Activated CD4-positive, alpha-beta T cell treated with anti-CD3 and anti-CD28 coated beads, Interleukin-2, amount 10 ng/mL, durations not matched to agents 24 days and 14 days (primary cell): ENCODE measurements at regions not wholly inside any gene's neighbourhood (a gene's known extent, or its start where the extent isn't known, plus 50 kb on each side); places are given as distances from the start of the nearest gene placed in this dataset.

ENCODE experiments used
- DNase-seq: peaks from one replicate; pipeline ENCODE4 v3.0.0; 2022
- H3K27ac Mint-ChIP-seq: one replicate; pipeline ENCODE4 v1.8.0; 2022; ENCODE audit warnings: mild to moderate bottlenecking, mixed read lengths
- H3K27me3 Mint-ChIP-seq: one replicate; pipeline ENCODE4 v1.8.0; 2022; ENCODE audit warnings: mixed read lengths
- H3K36me3 Mint-ChIP-seq: one replicate; pipeline ENCODE4 v1.8.0; 2022; ENCODE audit warnings: low read depth, mild to moderate bottlenecking, mixed read lengths
- H3K4me1 Mint-ChIP-seq: one replicate; pipeline ENCODE4 v1.8.0; 2021; ENCODE audit warnings: mixed read lengths
- H3K4me3 Mint-ChIP-seq: one replicate; pipeline ENCODE4 v1.8.0; 2022; ENCODE audit warnings: mild to moderate bottlenecking, moderate library complexity, mixed read lengths
- H3K9me3 Mint-ChIP-seq: one replicate; pipeline ENCODE4 v1.8.0; 2021; ENCODE audit warnings: mixed read lengths
- intact Hi-C: fragments of 100-400 bp; cut with micrococcal nuclease; formaldehyde crosslinking; loops from one replicate; pipeline ENCODE4 v1.15.1; 2023

DNA sequence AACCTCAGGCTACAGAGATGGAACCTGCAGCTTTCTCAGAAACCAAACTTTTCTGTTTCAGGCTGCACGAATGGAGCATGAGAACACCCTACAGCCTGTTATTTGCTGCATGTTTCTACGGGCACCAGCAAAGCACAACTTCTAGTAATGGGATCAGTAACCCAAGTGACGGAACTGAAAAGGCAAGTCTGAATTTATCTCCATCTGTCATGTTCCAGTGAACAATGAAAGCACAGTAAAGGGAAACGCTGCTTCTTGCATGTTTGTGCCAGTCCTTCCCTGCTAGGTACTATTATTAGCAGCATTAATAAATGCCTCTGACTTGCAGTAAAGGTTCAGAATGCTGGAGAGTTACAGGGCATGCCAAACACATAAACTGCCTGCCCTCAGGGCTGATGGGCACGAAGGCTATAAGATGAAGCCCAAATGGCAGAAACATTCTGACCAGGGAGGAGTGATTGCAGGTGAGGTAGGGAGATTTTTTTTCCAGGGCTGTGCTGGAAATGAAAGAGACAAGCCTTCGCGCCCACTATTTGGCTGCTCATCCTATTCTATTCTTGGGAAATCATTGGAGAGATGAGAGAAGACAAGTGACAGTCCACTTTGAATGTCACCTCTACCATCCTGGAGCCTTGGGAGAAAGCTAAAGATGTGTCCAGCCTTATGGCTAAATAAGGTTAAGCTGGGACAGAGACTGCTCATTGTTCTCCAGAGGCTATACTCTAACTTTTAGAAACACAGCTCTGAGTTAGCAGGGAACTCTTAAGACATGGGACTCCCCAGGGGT lies 100.4 kb upstream of the PLXNC1 start:
- H3K9me3 Mint-ChIP-seq = peaks cover 7% of the 10 kb centered on the region
- peaks cover 3% of the 10 kb centered on the region for H3K4me1 Mint-ChIP-seq
- no peak for DNase-seq
- no peak overlapping the region for H3K4me3 Mint-ChIP-seq
- no peaks in the 10 kb centered on the region for H3K27me3 Mint-ChIP-seq
- intact Hi-C loops = no loop called here
- H3K36me3 Mint-ChIP-seq = no peaks in the 10 kb centered on the region
- no peak overlapping the region for H3K27ac Mint-ChIP-seq

DNA sequence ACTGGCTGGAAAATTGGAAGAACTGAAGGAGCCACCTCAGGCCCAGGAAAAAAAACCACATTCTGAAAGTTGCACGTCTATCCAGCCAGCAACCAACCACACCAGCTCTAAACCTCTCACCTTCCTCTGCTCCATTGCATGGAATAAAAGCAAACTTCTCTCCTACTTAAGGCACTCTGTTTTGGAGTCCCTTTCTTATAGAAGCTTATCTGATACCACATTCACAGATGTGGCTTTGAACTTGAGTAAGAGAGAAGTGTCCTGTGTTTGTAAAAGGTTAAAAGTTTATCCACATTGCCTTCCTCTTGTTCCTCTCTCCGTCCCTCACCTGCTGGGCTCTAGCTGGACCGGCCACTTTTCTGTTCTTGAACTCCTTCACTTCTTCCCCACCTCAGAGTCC lies 99.6 kb upstream of the PLXNC1 start:
- no peak for DNase-seq

DNA sequence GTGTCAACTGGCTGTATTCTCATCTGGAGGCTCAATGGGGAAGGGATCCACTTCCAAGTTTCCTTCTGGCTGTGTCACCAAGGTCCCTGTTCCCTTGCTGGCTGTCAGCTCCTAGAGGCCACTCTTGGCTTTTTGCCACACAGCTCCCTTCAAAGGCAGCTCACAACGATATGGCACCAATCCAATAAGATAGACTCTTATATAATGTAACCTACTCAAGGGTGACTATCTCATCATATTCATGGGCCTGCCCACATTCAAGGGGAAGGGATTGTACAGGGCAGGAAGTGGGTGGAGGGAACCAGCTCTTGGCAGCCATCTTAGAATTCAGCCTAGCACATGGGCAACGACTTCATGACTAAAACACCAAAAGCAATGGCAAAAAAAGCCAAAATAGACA lies 98.7 kb upstream of the PLXNC1 start:
- Mint-ChIP-seq H3K4me3 (no peak overlapping the region), H3K36me3 (no peaks in the 10 kb centered on the region), H3K27ac (no peak overlapping the region), H3K27me3 (no peaks in the 10 kb centered on the region), H3K4me1 (peaks cover 3% of the 10 kb centered on the region), H3K9me3 (peaks cover 7% of the 10 kb centered on the region)
- no peak for DNase-seq
- intact Hi-C loops = no loop called here

More for the DNA sequence above, 99.6 kb upstream of the PLXNC1 start:
- no peak overlapping the region for H3K4me3 Mint-ChIP-seq
- peaks cover 3% of the 10 kb centered on the region for H3K4me1 Mint-ChIP-seq
- no peaks in the 10 kb centered on the region for H3K36me3 Mint-ChIP-seq
- H3K9me3 Mint-ChIP-seq = peaks cover 7% of the 10 kb centered on the region
- H3K27me3 Mint-ChIP-seq = no peaks in the 10 kb centered on the region
- intact Hi-C loops = no loop called here
- H3K27ac Mint-ChIP-seq = no peak overlapping the region

DNA sequence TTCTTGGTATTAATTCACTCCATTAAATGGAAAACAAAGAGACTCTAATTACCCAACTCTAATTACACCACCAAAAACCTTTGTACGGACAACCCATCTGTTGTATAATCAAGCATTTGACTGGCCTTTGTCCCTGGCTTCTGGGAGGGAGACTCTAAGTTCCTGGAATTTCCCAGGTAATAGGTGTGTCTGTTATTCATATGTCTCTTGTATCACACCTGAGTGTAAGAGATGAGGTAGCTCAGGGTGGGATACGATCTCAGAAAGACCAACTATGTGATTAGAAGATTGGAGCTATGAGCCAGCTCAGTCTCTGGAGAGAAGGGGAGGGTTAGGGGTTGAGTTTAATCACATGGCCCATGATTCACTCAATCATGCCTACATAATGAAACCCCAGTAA lies 94.7 kb upstream of the PLXNC1 start:
- Mint-ChIP-seq H3K27ac (no peak overlapping the region), H3K4me3 (no peak overlapping the region), H3K27me3 (peaks cover 2% of the 10 kb centered on the region), H3K36me3 (no peaks in the 10 kb centered on the region), H3K4me1 (no peaks in the 10 kb centered on the region), H3K9me3 (peaks cover 9% of the 10 kb centered on the region)
- no peak for DNase-seq
- intact Hi-C loops = no loop called here

DNA sequence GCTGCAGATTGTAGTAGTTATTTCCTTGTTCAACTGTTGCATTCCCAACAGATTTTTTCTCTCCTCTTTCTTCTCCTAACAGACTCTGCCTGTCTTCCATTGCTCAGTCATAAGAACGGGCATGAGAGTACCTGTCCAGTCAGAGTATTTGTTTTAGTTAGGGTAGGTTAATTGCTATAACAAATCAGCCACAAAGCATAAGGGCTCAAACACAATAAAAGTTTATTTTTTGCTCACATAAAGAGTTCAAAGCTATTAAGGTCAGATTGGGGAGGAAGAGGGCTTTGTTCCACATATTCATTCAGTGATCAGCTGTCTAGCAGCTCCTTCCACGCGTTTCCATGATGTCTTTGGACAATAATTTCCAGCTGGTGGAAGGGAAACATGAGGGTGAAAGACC lies 92.8 kb upstream of the PLXNC1 start:
- H3K27me3 Mint-ChIP-seq = peaks cover 2% of the 10 kb centered on the region
- peaks cover 9% of the 10 kb centered on the region for H3K9me3 Mint-ChIP-seq
- intact Hi-C loops = no loop called here
- DNase-seq = no peak
- H3K36me3 Mint-ChIP-seq = no peaks in the 10 kb centered on the region
- H3K27ac Mint-ChIP-seq = no peak overlapping the region
- no peaks in the 10 kb centered on the region for H3K4me1 Mint-ChIP-seq
- H3K4me3 Mint-ChIP-seq = no peak overlapping the region

DNA sequence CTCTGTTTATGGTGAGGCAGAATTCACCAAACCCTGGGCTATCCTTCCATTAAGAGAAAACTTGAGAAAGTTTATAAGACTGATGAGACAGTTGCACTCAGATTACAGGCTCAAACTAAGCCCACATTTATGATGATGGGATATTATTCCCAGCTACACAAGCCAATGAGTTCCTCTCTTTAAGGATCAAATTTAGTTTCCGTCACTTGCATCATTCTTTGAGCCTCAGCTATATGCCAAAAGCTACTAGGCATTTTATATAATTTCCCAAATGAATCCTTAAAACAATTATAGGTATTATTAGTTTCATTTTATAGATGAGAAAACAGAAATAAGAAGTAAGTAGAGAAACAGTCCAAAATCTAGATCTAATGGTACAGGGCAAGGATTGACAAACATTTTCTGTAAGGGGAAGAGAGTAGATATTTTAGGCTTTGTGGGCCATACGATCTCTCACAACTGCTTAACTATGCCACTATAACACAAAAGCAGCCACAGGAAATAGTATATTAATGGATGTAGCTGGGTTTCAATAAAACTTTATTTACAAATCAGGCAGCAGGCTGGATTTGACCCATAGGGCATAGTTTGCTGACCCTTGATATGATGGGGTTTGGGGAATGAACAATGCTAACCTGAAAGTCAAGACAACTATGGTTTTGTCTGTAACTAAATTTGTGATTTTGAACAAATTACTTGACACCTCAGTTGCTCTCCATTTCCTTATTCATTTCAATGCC lies 91.8 kb upstream of the PLXNC1 start:
- Mint-ChIP-seq H3K36me3 (no peaks in the 10 kb centered on the region), H3K27ac (no peak overlapping the region), H3K4me3 (no peak overlapping the region), H3K27me3 (peaks cover 2% of the 10 kb centered on the region), H3K9me3 (peaks cover 10% of the 10 kb centered on the region), H3K4me1 (peaks cover 2% of the 10 kb centered on the region)
- intact Hi-C loops = no loop called here
- DNase-seq = no peak

DNA sequence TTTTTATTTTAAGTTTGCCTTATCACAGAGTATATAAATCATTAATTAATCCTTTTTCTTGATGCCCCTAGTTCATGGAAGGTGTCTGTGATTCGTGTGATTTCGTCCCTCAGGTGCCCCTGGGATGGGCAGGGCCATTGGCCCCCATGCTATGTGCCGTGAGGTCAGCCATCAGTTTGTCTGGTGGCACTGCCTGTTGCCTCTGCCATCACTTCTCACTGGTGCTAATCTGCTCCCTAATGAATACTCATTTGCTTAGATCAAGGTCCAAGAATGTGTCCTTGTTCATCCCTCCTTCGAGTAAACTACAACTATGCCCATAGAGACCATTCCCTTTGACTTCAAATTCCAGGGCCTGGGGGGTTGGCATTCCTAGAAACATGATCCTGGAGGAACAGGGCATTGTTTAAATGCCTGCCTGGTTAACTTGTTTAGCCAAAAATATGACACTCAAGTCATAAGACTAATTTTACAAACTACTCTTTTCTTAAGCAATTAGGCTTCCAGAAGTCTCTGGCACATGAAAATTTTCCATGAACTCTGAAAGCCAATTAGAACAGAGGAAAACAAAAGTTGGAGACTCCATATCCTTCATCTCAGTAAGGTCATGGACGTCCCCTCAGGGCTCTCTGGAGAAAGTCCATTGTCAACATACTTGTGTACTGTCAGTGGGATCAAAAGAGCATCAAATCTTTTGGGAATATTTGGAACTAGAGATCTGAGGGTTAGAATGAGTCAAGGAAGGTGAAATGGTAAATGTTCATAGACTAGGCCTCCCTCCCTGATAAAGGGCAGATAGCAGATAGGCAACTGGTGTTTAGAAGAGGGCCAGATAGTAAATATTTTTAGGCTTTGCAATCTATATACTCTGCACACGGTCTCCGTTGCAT lies 90.9 kb upstream of the PLXNC1 start:
- peaks cover 6% of the 10 kb centered on the region for H3K9me3 Mint-ChIP-seq
- intact Hi-C loops = no loop called here
- no peak overlapping the region for H3K27ac Mint-ChIP-seq

DNA sequence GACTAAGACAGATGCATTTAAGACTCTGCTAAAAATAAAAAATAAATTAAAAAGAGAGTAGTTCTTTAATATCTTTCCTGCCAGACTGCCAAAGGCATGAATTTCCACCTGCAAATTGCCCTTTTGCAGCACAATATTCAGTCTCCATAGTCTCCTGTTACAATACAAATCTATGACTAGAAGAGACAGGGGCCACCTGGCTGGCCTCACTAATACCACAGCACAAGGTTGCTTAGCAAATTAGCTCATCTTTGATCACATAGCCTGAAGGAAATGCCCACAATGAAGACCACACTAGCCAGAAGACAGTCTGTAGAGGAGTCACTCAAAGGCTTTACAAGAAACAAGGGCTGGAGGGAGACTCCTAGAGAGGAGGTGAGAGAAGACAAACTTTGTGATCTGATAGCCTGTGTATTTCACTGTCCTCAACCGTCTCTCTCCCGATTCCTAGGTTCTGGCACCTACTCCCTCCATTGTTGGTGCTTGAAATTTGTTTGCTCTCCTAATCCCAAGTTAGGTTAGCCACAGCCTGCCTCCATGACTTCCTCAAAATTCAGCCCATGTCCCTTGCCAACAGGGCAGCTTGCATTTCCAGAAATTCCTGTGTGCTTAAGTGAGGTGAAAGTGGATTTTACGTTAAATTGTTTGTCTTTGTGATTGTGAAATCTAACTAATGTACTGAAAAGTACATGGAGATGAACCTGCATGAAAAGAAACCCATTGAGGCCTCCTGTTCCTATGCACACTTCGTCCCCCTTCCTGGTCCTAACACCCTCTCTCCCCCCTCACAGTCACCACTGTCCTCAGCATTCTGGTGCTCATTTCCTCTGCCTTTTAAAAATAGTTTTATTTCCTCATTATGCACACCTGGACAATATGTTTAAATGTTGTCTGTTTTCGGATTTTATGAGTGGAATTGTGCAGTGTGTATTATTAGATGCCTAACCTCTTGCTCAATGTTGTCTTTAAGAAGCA lies 88.7 kb upstream of the PLXNC1 start:
- peaks cover 6% of the 10 kb centered on the region for H3K9me3 Mint-ChIP-seq
- no peak overlapping the region for H3K4me3 Mint-ChIP-seq
- H3K4me1 Mint-ChIP-seq = peaks cover 2% of the 10 kb centered on the region
- no peak for DNase-seq
- peaks cover 2% of the 10 kb centered on the region for H3K27me3 Mint-ChIP-seq
- intact Hi-C loops = no loop called here
- no peaks in the 10 kb centered on the region for H3K36me3 Mint-ChIP-seq
- H3K27ac Mint-ChIP-seq = no peak overlapping the region

More for the DNA sequence above, 90.9 kb upstream of the PLXNC1 start:
- no peak for DNase-seq
- H3K4me3 Mint-ChIP-seq = no peak overlapping the region
- peaks cover 2% of the 10 kb centered on the region for H3K4me1 Mint-ChIP-seq
- H3K36me3 Mint-ChIP-seq = no peaks in the 10 kb centered on the region
- H3K27me3 Mint-ChIP-seq = peaks cover 2% of the 10 kb centered on the region

DNA sequence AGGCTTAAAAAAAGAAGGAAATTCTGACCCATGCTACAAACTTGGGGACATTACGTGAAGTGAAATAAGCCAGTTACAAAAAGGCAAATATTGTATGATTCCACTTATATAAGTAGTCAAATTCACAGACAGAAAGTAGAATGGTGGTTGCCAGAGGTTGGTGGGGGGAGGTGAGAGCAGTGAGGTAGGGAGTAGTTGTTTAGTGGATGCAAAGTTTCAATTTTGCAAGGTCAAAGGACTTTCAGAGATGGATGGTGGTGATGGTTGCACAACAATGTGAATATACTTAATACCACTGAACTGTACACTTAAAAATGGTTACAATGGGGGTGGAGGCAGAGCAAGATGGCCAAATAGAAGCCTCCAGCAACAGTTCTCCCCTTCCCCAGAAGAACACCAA lies 86.2 kb upstream of the PLXNC1 start:
- Mint-ChIP-seq H3K36me3 (no peaks in the 10 kb centered on the region), H3K4me1 (peaks cover 2% of the 10 kb centered on the region), H3K9me3 (peaks cover 13% of the 10 kb centered on the region), H3K27ac (no peak overlapping the region), H3K27me3 (no peaks in the 10 kb centered on the region), H3K4me3 (no peak overlapping the region)
- intact Hi-C loops = no loop called here
- no peak for DNase-seq

DNA sequence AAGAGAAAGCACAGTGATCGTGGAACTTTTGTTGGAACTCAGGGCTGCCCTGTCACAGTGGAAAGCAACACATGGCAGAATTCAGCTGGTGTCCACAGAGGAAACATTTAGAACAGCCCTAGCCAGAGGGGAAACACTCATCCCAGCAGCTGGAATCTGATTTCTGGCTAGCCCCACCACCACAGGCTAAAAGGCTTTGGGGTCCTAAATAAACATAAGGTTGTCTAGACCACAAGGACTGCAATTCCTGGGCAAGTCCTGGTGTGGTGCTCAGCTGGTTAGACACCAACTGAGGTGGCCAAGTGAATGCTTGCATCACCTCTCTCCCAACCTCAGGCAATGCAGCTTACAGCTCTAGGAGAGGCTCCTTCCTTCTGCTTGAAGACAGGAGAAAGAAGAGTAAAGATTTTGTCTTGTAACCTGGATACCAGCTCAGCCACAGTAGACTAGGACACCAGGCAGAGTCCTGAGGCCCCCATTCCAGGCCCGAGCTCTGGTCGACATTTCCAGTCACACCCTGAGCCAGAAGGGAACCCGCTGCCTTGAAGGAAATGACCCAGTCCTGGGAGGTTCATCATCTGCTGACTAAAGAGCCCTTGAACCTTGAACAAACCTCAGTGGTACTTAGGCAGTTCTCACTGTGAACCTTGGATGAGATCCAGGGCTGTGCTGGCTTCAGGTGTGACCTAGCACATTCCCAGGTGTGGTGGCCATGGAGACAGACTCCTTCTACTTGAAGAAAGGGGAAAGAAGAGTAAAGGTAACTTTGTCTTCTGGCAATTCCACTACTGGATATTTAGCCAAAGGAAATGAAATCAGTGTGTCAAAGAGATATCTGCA lies 85.4 kb upstream of the PLXNC1 start:
- Mint-ChIP-seq H3K4me3 (no peak overlapping the region), H3K36me3 (no peaks in the 10 kb centered on the region), H3K27ac (no peak overlapping the region), H3K9me3 (peaks cover 18% of the 10 kb centered on the region), H3K27me3 (no peaks in the 10 kb centered on the region), H3K4me1 (peaks cover 2% of the 10 kb centered on the region)
- no peak for DNase-seq
- intact Hi-C loops = no loop called here

DNA sequence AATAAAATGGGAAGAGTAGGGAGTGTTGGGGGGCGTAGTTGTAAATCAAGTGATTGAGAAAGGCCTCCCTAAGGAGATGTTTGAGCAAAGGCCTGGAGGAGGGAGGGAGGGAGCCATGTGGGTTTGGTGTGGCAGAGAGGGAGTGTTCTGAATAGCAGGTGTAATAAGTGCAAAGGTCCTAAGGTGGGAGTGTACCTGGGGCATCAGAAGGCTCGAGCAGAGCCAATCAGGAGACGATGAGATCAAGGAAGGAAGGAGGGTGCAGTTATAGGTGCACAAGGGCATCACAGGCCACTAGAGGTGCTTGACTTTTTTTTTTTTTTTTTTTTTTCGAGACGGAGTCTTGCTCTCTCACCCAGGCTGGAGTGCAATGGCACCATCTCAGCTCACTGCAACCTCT lies 77.9 kb upstream of the PLXNC1 start:
- Mint-ChIP-seq H3K27ac (no peak overlapping the region), H3K36me3 (no peaks in the 10 kb centered on the region), H3K4me1 (peaks cover 6% of the 10 kb centered on the region), H3K9me3 (peaks cover 23% of the 10 kb centered on the region), H3K27me3 (peaks cover 3% of the 10 kb centered on the region), H3K4me3 (no peak overlapping the region)
- intact Hi-C loops = no loop called here
- no peak for DNase-seq

DNA sequence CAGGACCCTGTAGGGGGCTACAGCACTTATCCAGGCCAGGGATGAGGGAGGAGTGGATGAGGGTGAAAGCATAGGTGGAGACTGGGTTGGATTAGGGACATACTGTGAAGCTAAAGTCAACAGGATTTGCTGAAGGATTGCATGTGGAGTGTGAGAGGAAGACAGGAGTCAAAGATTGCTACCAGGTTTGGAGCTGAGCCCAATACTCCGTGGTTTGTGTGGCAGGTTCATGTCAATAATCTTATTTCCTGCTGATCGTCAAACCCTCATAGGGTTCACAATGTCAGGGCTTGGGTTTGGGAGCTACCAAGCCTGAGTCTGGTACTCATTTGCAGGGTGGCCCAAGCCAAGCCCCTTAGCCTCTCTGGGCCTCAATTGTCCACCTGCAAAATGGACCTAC lies 77.1 kb upstream of the PLXNC1 start:
- peaks cover 6% of the 10 kb centered on the region for H3K4me1 Mint-ChIP-seq
- no peaks in the 10 kb centered on the region for H3K36me3 Mint-ChIP-seq
- intact Hi-C loops = no loop called here
- H3K27ac Mint-ChIP-seq = no peak overlapping the region
- H3K27me3 Mint-ChIP-seq = peaks cover 5% of the 10 kb centered on the region
- no peak overlapping the region for H3K4me3 Mint-ChIP-seq
- H3K9me3 Mint-ChIP-seq = peaks cover 22% of the 10 kb centered on the region
- no peak for DNase-seq
